ENCODE measurements at regions not wholly inside any gene's neighbourhood (a gene's known extent, or its start where the extent isn't known, plus 50 kb on each side); places are given as distances from the start of the nearest gene placed in this dataset.
A peak's percentile ranks its signal among the peaks of the same experiment; 100 is the strongest.

GRCh38 chr10:6716516-6716915 is 136.4 kb upstream of the PRKCQ start:
- 75% methylated on average over 1 of the region's 1 CpG; no CpG with 5 or more reads in 1 of the 2 experiments for WGBS, 2 experiments (ENCODE audit: insufficient coverage in 1 of 2, insufficient read length in 1 of 2)
- peaks cover 6% of the 10 kb centered on the region for H3K4me1 Mint-ChIP-seq

GRCh38 chr10:6713716-6714115 is 133.6 kb upstream of the PRKCQ start:
- Histone ChIP-seq H3K4me3 (ENCODE audit: low read length) (no peak overlapping the region), H3K4me1 (ENCODE audit: control insufficient read depth, insufficient read depth, low read length) (no peaks in the 10 kb centered on the region), H3K36me3 (ENCODE audit: control insufficient read depth, insufficient read depth, low read length) (no peaks in the 10 kb centered on the region), H3K27ac (ENCODE audit: low read depth, low read length) (no peak overlapping the region), H3K9me3 (ENCODE audit: control insufficient read depth, low read length) (no peaks in the 10 kb centered on the region), H3K9ac (ENCODE audit: extremely low read depth, low read length, poor library complexity, severe bottlenecking) (no peak overlapping the region), H3K27me3 (ENCODE audit: control insufficient read depth, insufficient read depth, low read length, poor library complexity, severe bottlenecking) (no peaks in the 10 kb centered on the region)
- H3K9me3 Mint-ChIP-seq, result no peaks in the 10 kb centered on the region
- peak; percentile 71 for DNase-seq
- no peak overlapping the region for H3K4me3 Mint-ChIP-seq
- no peaks in the 10 kb centered on the region for H3K4me1 Mint-ChIP-seq
- no peaks in the 10 kb centered on the region for H3K36me3 Mint-ChIP-seq (ENCODE audit: low read depth)
- H3K27ac Mint-ChIP-seq, result no peak overlapping the region
- no peaks in the 10 kb centered on the region for H3K27me3 Mint-ChIP-seq (ENCODE audit: insufficient read depth)
- no peak for TF ChIP-seq CTCF (conservative IDR thresholded peaks at IDR 0.05)
- 36 to 82% methylated on average over 4 to 7 of the region's 7 CpGs for WGBS, 2 experiments (ENCODE audit: insufficient coverage in 1 of 2, insufficient read length in 1 of 2)

More at GRCh38 chr10:6716516-6716915, 136.4 kb upstream of the PRKCQ start:
- Mint-ChIP-seq H3K27me3 (ENCODE audit: insufficient read depth) (no peaks in the 10 kb centered on the region), H3K4me3 (no peak overlapping the region), H3K9me3 (peaks cover 2% of the 10 kb centered on the region), H3K36me3 (ENCODE audit: low read depth) (no peaks in the 10 kb centered on the region), H3K27ac (no peak overlapping the region)
- H3K9me3 ChIP-seq (ENCODE audit: control insufficient read depth, low read length), result no peaks in the 10 kb centered on the region
- no peak for TF ChIP-seq CTCF (conservative IDR thresholded peaks at IDR 0.05)
- H3K36me3 ChIP-seq (ENCODE audit: control insufficient read depth, insufficient read depth, low read length), result no peaks in the 10 kb centered on the region
- no peak overlapping the region for H3K9ac ChIP-seq (ENCODE audit: extremely low read depth, low read length, poor library complexity, severe bottlenecking)
- H3K4me1 ChIP-seq (ENCODE audit: control insufficient read depth, insufficient read depth, low read length), result no peaks in the 10 kb centered on the region
- no peaks in the 10 kb centered on the region for H3K27me3 ChIP-seq (ENCODE audit: control insufficient read depth, insufficient read depth, low read length, poor library complexity, severe bottlenecking)
- H3K4me3 ChIP-seq (ENCODE audit: low read length), result no peak overlapping the region
- no peak overlapping the region for H3K27ac ChIP-seq (ENCODE audit: low read depth, low read length)
- DNase-seq, result no peak

- H3K27me3 ChIP-seq (ENCODE audit: control insufficient read depth, insufficient read depth, low read length, poor library complexity, severe bottlenecking), result no peaks in the 10 kb centered on the region
- Mint-ChIP-seq H3K27me3 (ENCODE audit: insufficient read depth) (no peaks in the 10 kb centered on the region), H3K4me3 (no peak overlapping the region), H3K36me3 (ENCODE audit: low read depth) (no peaks in the 10 kb centered on the region), H3K4me1 (no peaks in the 10 kb centered on the region), H3K27ac (no peak overlapping the region), H3K9me3 (no peaks in the 10 kb centered on the region)
- H3K9ac ChIP-seq (ENCODE audit: extremely low read depth, low read length, poor library complexity, severe bottlenecking), result no peak overlapping the region
- 79 to 87% methylated on average over 4 to 6 of the region's 6 CpGs for WGBS, 2 experiments (ENCODE audit: insufficient coverage in 1 of 2, insufficient read length in 1 of 2)
- H3K36me3 ChIP-seq (ENCODE audit: control insufficient read depth, insufficient read depth, low read length), result no peaks in the 10 kb centered on the region
- no peak for DNase-seq
- no peak overlapping the region for H3K4me3 ChIP-seq (ENCODE audit: low read length)
- no peaks in the 10 kb centered on the region for H3K4me1 ChIP-seq (ENCODE audit: control insufficient read depth, insufficient read depth, low read length)
- no peak for TF ChIP-seq CTCF (conservative IDR thresholded peaks at IDR 0.05)
- no peaks in the 10 kb centered on the region for H3K9me3 ChIP-seq (ENCODE audit: control insufficient read depth, low read length)
- H3K27ac ChIP-seq (ENCODE audit: low read depth, low read length), result no peak overlapping the region
Observed at GRCh38 chr10:6713120-6713519, 133.0 kb upstream of the PRKCQ start.

All from endodermal cell (in vitro differentiated cells).